ENCODE measurements at regions not wholly inside any gene's neighbourhood (a gene's known extent, or its start where the extent isn't known, plus 50 kb on each side); places are given as distances from the start of the nearest gene placed in this dataset.
"Not testable (repeated sequence)": the region's sequence is repeated elsewhere in the genome, so short reads cannot be mapped to it uniquely, and the experiment has no call there.

DNA sequence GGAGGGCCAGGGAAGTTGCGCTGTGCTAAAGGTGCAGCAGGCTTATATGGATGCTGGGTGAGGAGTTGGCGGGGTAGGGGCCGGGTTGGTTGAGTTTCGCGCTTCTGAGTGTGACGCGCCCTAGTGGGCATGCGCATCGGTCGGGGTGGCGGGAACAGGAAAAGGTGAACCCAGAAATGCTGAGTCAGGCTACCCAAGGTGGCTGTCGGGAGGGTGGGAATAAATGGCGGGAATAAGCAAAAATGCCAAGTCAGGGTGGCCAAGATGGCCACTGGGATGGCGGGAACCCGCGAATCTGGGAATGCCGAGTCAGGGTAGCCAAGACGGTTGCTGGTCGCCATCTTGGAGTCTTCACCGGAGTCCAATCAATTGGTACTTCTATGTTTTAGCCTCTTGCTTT, 580.0 kb downstream of the SUCLG1 start (continued):
- TF ChIP-seq EP300 (IDR thresholded peaks at IDR 0.05; ENCODE audit: borderline replicate concordance in 1 of 2, control insufficient read depth in 1 of 2, low read depth in 2 of 2, low read length in 2 of 2), result no peak
- TF ChIP-seq, protein P1, sequence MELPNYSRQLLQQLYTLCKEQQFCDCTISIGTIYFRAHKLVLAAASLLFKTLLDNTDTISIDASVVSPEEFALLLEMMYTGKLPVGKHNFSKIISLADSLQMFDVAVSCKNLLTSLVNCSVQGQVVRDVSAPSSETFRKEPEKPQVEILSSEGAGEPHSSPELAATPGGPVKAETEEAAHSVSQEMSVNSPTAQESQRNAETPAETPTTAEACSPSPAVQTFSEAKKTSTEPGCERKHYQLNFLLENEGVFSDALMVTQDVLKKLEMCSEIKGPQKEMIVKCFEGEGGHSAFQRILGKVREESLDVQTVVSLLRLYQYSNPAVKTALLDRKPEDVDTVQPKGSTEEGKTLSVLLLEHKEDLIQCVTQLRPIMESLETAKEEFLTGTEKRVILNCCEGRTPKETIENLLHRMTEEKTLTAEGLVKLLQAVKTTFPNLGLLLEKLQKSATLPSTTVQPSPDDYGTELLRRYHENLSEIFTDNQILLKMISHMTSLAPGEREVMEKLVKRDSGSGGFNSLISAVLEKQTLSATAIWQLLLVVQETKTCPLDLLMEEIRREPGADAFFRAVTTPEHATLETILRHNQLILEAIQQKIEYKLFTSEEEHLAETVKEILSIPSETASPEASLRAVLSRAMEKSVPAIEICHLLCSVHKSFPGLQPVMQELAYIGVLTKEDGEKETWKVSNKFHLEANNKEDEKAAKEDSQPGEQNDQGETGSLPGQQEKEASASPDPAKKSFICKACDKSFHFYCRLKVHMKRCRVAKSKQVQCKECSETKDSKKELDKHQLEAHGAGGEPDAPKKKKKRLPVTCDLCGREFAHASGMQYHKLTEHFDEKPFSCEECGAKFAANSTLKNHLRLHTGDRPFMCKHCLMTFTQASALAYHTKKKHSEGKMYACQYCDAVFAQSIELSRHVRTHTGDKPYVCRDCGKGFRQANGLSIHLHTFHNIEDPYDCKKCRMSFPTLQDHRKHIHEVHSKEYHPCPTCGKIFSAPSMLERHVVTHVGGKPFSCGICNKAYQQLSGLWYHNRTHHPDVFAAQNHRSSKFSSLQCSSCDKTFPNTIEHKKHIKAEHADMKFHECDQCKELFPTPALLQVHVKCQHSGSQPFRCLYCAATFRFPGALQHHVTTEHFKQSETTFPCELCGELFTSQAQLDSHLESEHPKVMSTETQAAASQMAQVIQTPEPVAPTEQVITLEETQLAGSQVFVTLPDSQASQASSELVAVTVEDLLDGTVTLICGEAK (IDR thresholded peaks at IDR 0.05; ENCODE audit: borderline replicate concordance), result no peak
- TF ChIP-seq SMAD5 (IDR thresholded peaks at IDR 0.05; ENCODE audit: low read depth), result no peak
- TF ChIP-seq NFYB (IDR thresholded peaks at IDR 0.05; ENCODE audit: insufficient read depth, low read depth, low read length), result no peak
- TF ChIP-seq, protein P2, sequence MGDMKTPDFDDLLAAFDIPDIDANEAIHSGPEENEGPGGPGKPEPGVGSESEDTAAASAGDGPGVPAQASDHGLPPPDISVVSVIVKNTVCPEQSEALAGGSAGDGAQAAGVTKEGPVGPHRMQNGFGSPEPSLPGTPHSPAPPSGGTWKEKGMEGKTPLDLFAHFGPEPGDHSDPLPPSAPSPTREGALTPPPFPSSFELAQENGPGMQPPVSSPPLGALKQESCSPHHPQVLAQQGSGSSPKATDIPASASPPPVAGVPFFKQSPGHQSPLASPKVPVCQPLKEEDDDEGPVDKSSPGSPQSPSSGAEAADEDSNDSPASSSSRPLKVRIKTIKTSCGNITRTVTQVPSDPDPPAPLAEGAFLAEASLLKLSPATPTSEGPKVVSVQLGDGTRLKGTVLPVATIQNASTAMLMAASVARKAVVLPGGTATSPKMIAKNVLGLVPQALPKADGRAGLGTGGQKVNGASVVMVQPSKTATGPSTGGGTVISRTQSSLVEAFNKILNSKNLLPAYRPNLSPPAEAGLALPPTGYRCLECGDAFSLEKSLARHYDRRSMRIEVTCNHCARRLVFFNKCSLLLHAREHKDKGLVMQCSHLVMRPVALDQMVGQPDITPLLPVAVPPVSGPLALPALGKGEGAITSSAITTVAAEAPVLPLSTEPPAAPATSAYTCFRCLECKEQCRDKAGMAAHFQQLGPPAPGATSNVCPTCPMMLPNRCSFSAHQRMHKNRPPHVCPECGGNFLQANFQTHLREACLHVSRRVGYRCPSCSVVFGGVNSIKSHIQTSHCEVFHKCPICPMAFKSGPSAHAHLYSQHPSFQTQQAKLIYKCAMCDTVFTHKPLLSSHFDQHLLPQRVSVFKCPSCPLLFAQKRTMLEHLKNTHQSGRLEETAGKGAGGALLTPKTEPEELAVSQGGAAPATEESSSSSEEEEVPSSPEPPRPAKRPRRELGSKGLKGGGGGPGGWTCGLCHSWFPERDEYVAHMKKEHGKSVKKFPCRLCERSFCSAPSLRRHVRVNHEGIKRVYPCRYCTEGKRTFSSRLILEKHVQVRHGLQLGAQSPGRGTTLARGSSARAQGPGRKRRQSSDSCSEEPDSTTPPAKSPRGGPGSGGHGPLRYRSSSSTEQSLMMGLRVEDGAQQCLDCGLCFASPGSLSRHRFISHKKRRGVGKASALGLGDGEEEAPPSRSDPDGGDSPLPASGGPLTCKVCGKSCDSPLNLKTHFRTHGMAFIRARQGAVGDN (IDR thresholded peaks at IDR 0.05), result no peak
- TF ChIP-seq ZSCAN29 (IDR thresholded peaks at IDR 0.05), result no peak
- no peak for TF ChIP-seq WRNIP1 (IDR thresholded peaks at IDR 0.05; ENCODE audit: borderline replicate concordance, low read depth, low read length)

DNA sequence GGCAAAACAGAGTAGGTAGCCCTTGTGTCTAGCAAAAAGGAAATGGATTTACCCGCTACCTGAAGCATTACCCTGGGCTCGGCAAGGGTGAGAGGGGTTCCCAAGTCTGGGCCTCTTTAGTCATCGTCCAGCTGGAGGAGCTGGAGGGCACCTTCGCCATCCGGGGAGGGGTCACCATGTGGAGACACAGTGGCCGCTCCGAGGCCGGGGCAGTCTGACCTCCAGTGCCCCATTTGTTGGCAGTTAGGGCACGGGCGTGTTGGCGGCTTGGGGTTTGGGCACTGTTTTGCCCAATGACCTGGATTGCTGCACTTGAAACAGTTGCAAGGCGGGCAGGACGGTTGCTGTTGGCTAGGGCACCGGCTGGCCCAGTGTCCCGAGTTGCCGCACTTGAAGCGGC, 581.8 kb downstream of the SUCLG1 start:
- 80% methylated on average over 12 of the region's 17 CpGs for WGBS (ENCODE audit: insufficient coverage, insufficient replicate concordance, low lambda C conversion rate, missing lambda C conversion rate)
- H3K4me1 ChIP-seq (ENCODE audit: control insufficient read depth, insufficient read depth, low read length); H3K4me3 ChIP-seq; H3K27ac ChIP-seq (ENCODE audit: control insufficient read depth, insufficient read depth); H4K20me1 ChIP-seq (ENCODE audit: control insufficient read depth, insufficient read depth); SMC1A ChIA-PET (ENCODE audit: uncharacterized antibody, unreplicated experiment); CTCF ChIA-PET; H3K9me3 ChIP-seq (replicated peaks; ENCODE audit: control insufficient read depth, insufficient read depth, low read length); H3K36me3 ChIP-seq (ENCODE audit: control insufficient read depth in 2 of 2, insufficient read depth in 2 of 2, low read length in 1 of 2); H2AFZ ChIP-seq (ENCODE audit: control insufficient read depth, low read depth, low read length); intact Hi-C loops (cut with micrococcal nuclease; ENCODE audit: unreplicated experiment); ATAC-seq; H3K27me3 ChIP-seq (replicated peaks in 1 of 2; ENCODE audit: control insufficient read depth in 2 of 2, insufficient read depth in 2 of 2, low read length in 1 of 2); H3K4me2 ChIP-seq (ENCODE audit: control insufficient read depth, insufficient read depth); FAIRE-seq; RAD21 ChIA-PET (ENCODE audit: unreplicated experiment); H3K9ac ChIP-seq (ENCODE audit: control insufficient read depth, insufficient read depth, low read length); in situ Hi-C loops (cut with MboI); H3K79me2 ChIP-seq (ENCODE audit: control insufficient read depth, insufficient read depth, low read length); BruUV-seq (replicated peaks); DNase-seq (ENCODE audit: low read depth, low spot score); POLR2A ChIA-PET: not testable (repeated sequence)
